Calu3 (cell line): ENCODE measurements at regions not wholly inside any gene's neighbourhood (a gene's known extent, or its start where the extent isn't known, plus 50 kb on each side); places are given as distances from the start of the nearest gene placed in this dataset.

Source experiments
- BruUV-seq: library from RNA; stranded (reverse); fragments of 400-500 nt; replicated peaks from 2 replicates; lab custom pipeline; 2021; lab: Mats Ljungman, UMichigan
- CTCF ChIA-PET: fragments of 300-600 bp; sonication (Branson Sonifier 250); formaldehyde crosslinking; loops from one replicate; lab custom pipeline; 2022; ENCODE audit warnings: antibody characterized with exemption; lab: Charles Lee
- DNase-seq: peaks from one replicate; pipeline ENCODE4 v3.0.0; 2022
- H3K27ac Mint-ChIP-seq: one replicate; pipeline ENCODE4 v1.8.0; 2022; ENCODE audit warnings: mixed read lengths; ENCODE audit not compliant: unreplicated experiment
- H3K27me3 Mint-ChIP-seq: one replicate; pipeline ENCODE4 v1.8.0; 2022; ENCODE audit warnings: mixed read lengths; ENCODE audit not compliant: unreplicated experiment
- H3K36me3 Mint-ChIP-seq: one replicate; pipeline ENCODE4 v1.8.0; 2022; ENCODE audit warnings: mild to moderate bottlenecking, moderate library complexity, mixed read lengths; ENCODE audit not compliant: insufficient read depth, unreplicated experiment
- H3K4me1 Mint-ChIP-seq: one replicate; pipeline ENCODE4 v1.8.0; 2022; ENCODE audit warnings: mild to moderate bottlenecking, low read depth, mixed read lengths; ENCODE audit not compliant: unreplicated experiment
- H3K4me3 Mint-ChIP-seq: one replicate; pipeline ENCODE4 v1.8.0; 2022; ENCODE audit warnings: mild to moderate bottlenecking, low read depth, moderate library complexity, mixed read lengths; ENCODE audit not compliant: unreplicated experiment
- H3K9me3 Mint-ChIP-seq: one replicate; pipeline ENCODE4 v1.8.0; 2022; ENCODE audit warnings: low read depth, mixed read lengths; ENCODE audit not compliant: unreplicated experiment
- intact Hi-C: fragments of 100-400 bp; cut with micrococcal nuclease; formaldehyde crosslinking; loops from one replicate; pipeline ENCODE4 v1.10.0; 2022; ENCODE audit not compliant: unreplicated experiment
- TF ChIP-seq, protein P1 (sequence below): fragments of 200-600 bp; IDR thresholded peaks from one replicate; pipeline ENCODE4 v1.8.0; 2022; ENCODE audit warnings: antibody characterized with exemption; ENCODE audit not compliant: unreplicated experiment

DNA sequence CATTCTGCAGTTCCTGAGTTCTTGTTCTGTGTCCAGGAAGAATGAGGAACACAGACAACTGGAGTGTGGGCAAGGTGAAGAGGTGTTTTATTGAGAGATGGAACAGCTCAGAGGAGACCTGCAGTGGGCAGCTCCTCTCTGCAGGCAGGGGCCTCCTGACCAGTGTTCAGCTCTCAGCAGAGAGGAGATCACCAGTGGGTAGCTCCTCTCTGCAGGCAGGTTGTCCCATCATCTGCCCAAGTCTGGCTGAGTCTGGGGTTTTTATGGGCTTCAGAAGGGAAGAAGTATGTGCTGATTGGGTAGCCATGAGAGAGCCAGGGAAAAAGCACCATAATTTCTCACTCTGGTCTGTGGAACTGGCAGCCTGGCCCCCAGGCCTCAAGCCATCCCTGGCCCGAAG lies 56.0 kb upstream of the RASGEF1B start:
- no peak for DNase-seq
- TF ChIP-seq, protein P1, sequence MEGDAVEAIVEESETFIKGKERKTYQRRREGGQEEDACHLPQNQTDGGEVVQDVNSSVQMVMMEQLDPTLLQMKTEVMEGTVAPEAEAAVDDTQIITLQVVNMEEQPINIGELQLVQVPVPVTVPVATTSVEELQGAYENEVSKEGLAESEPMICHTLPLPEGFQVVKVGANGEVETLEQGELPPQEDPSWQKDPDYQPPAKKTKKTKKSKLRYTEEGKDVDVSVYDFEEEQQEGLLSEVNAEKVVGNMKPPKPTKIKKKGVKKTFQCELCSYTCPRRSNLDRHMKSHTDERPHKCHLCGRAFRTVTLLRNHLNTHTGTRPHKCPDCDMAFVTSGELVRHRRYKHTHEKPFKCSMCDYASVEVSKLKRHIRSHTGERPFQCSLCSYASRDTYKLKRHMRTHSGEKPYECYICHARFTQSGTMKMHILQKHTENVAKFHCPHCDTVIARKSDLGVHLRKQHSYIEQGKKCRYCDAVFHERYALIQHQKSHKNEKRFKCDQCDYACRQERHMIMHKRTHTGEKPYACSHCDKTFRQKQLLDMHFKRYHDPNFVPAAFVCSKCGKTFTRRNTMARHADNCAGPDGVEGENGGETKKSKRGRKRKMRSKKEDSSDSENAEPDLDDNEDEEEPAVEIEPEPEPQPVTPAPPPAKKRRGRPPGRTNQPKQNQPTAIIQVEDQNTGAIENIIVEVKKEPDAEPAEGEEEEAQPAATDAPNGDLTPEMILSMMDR, result no peak
- H3K4me1 Mint-ChIP-seq, result no peaks in the 10 kb centered on the region

DNA sequence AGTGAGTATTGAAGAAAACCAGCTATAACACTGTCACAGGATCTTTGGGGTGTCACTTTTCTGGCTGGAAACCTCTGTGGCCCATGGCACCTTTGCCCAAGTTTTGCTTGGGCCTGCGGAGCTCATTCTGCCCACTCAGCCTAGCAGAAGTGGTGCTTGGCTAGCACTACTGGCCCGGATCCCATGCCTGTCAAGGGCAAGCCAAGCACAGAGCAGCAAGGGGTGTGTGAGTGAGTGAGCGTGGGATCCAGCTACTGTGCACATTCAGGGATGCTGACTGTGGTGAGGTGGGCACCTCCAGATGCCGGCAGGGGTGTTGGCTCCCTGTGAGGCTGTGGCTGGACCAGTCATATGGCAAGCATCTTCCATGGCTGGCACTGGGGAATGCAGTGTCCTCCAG lies 55.4 kb upstream of the RASGEF1B start:
- no peak for DNase-seq
- intact Hi-C loops, result no loop called here
- Mint-ChIP-seq H3K27ac (no peak overlapping the region), H3K9me3 (no peaks in the 10 kb centered on the region), H3K4me1 (no peaks in the 10 kb centered on the region), H3K36me3 (no peaks in the 10 kb centered on the region), H3K4me3 (no peak overlapping the region), H3K27me3 (no peaks in the 10 kb centered on the region)
- BruUV-seq, result no TSS peak
- CTCF ChIA-PET, result no interaction called here
- TF ChIP-seq, protein P1, result no peak

More for the DNA sequence above, 56.0 kb upstream of the RASGEF1B start:
- Mint-ChIP-seq H3K27me3 (no peaks in the 10 kb centered on the region), H3K27ac (no peak overlapping the region), H3K4me3 (no peak overlapping the region), H3K9me3 (no peaks in the 10 kb centered on the region), H3K36me3 (no peaks in the 10 kb centered on the region)
- intact Hi-C loops, result no loop called here
- CTCF ChIA-PET, result no interaction called here
- BruUV-seq, result no TSS peak

DNA sequence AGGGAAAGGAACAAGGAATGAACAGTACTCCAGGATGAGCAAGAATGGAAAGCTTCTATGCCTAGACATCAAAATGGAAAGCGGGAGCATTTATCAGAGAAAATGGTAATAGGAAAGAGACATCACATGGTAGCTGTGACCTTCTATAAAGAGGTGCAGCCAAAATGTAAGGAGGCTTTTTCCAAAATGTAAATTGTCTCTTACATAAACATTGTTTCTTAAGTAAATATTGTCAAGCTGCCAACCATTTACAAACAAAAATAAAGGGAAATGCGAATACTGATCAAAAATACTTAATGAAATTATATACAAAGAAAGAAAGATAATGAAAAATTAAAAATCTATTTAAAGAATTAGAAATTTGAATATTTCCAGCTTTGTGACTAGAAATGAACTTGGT lies 55.0 kb upstream of the RASGEF1B start:
- no TSS peak for BruUV-seq
- no peak overlapping the region for H3K27ac Mint-ChIP-seq
- H3K4me1 Mint-ChIP-seq, result no peaks in the 10 kb centered on the region
- intact Hi-C loops, result no loop called here
- H3K27me3 Mint-ChIP-seq, result no peaks in the 10 kb centered on the region
- no peaks in the 10 kb centered on the region for H3K36me3 Mint-ChIP-seq
- TF ChIP-seq, protein P1, result no peak
- no peaks in the 10 kb centered on the region for H3K9me3 Mint-ChIP-seq
- H3K4me3 Mint-ChIP-seq, result no peak overlapping the region
- CTCF ChIA-PET, result no interaction called here
- no peak for DNase-seq

DNA sequence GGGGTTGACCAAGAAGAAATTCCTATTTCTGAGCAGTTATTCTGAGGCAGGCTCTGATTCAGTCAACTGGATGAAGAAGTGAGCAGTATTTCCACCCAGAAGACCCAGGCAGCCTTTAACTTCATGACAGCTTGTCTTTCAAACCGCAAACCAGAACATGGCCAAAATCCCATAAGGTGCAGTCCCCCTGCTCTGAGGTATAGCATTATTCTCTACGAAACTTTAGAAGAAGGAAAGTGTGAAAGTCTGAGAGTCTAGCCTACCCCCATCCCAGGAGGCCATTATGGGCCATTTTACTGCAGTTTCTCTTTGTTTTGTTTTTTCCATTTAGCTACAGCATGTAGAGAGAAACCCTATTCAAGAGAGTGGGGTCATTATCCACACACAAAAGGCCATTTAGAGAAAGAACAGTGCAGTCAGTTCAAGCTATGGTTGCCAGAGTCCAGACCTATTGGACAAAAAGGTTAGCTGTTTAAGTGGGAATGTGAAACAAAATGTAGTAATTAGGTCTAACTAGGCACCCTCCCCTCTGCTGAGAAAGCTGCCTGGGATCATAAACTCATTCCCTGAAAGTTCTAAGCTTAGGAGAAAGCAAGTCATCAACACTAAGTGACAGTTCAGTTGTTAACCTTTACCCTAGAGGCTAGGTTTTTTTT lies 52.1 kb upstream of the RASGEF1B start:
- Mint-ChIP-seq H3K27ac (no peak overlapping the region), H3K9me3 (no peaks in the 10 kb centered on the region), H3K36me3 (no peaks in the 10 kb centered on the region), H3K4me3 (no peak overlapping the region), H3K27me3 (no peaks in the 10 kb centered on the region), H3K4me1 (peaks cover 4% of the 10 kb centered on the region)
- DNase-seq, result no peak
- BruUV-seq, result no TSS peak
- TF ChIP-seq, protein P1, result no peak
- CTCF ChIA-PET, result interaction anchor here (0.7 kb wide), 1 partner anchor 25 kb away, joined by 5 read pairs; no protein-coding TSS in a partner anchor
- intact Hi-C loops, result no loop called here
